GM23338 (cell line): ENCODE measurements at regions not wholly inside any gene's neighbourhood (a gene's known extent, or its start where the extent isn't known, plus 50 kb on each side); places are given as distances from the start of the nearest gene placed in this dataset.

ENCODE experiments used
- ATAC-seq: fragments of 200-7000 bp; cut with Tn5 transposase; 3 replicates; pipeline ENCODE4 v1.9.1; 2020
- DNase-seq: peaks from one replicate; pipeline ENCODE4 v3.0.0-alpha.2; 2015; ENCODE audit warnings: low spot score
- H2AFZ ChIP-seq: fragments of 200-600 bp; sonication (generic); 2 replicates; pipeline ENCODE4 v1.8.0; 2016; ENCODE audit warnings: antibody characterized with exemption, mild to moderate bottlenecking, moderate library complexity
- H3F3A ChIP-seq: fragments of 200-600 bp; sonication (generic); replicated peaks from 2 replicates; pipeline ENCODE4 v1.8.0; 2017; ENCODE audit warnings: antibody characterized with exemption, mixed run types, low read depth
- H3K27ac ChIP-seq: fragments of 200-600 bp; sonication (generic); 2 replicates; pipeline ENCODE4 v1.6.1; 2016; ENCODE audit warnings: low read depth
- H3K27me3 ChIP-seq: fragments of 200-600 bp; sonication (generic); 2 replicates; pipeline ENCODE4 v1.8.0; 2016; ENCODE audit warnings: mild to moderate bottlenecking, mixed run types, moderate library complexity; ENCODE audit not compliant: insufficient read depth
- H3K36me3 ChIP-seq: fragments of 200-600 bp; sonication (generic); 2 replicates; pipeline ENCODE4 v1.8.0; 2016; ENCODE audit warnings: mild to moderate bottlenecking; ENCODE audit not compliant: insufficient read depth
- H3K4me1 ChIP-seq: fragments of 200-600 bp; sonication (generic); 2 replicates; pipeline ENCODE4 v1.8.0; 2016; ENCODE audit warnings: mild to moderate bottlenecking, moderate library complexity; ENCODE audit not compliant: insufficient read depth
- H3K4me2 ChIP-seq: fragments of 200-600 bp; sonication (generic); 2 replicates; pipeline ENCODE4 v1.7.1; 2017; ENCODE audit warnings: mixed run types
- H3K4me3 ChIP-seq: fragments of 200-600 bp; sonication (generic); 2 replicates; pipeline ENCODE4 v1.6.1; 2016; ENCODE audit warnings: mixed run types
- H3K79me2 ChIP-seq: fragments of 200-600 bp; sonication (generic); replicated peaks from 2 replicates; pipeline ENCODE4 v1.8.0; 2017; ENCODE audit warnings: mild to moderate bottlenecking; ENCODE audit not compliant: insufficient read depth
- H3K9me2 ChIP-seq: fragments of 200-600 bp; sonication (generic); 2 replicates; pipeline ENCODE4 v1.8.0; 2017; ENCODE audit not compliant: insufficient read depth
- H4K20me1 ChIP-seq: fragments of 200-600 bp; sonication (generic); replicated peaks from 2 replicates; pipeline ENCODE4 v1.8.0; 2017; ENCODE audit warnings: mild to moderate bottlenecking; ENCODE audit not compliant: insufficient read depth
- H3K27ac Mint-ChIP-seq: 2 replicates; pipeline ENCODE4 v1.8.0; 2020; ENCODE audit warnings: inconsistent platforms, mild to moderate bottlenecking, moderate library complexity, mixed read lengths
- H3K27me3 Mint-ChIP-seq: 3 replicates; pipeline ENCODE4 v1.8.0; 2022; ENCODE audit warnings: low read depth, mild to moderate bottlenecking, moderate library complexity, mixed read lengths, inconsistent platforms; ENCODE audit not compliant: insufficient read depth, poor library complexity
- H3K36me3 Mint-ChIP-seq: 3 replicates; pipeline ENCODE4 v1.8.0; 2021; ENCODE audit warnings: low read depth, mild to moderate bottlenecking, inconsistent platforms, moderate library complexity, mixed read lengths
- H3K4me1 Mint-ChIP-seq: 3 replicates; pipeline ENCODE4 v1.8.0; 2020; ENCODE audit warnings: mild to moderate bottlenecking, inconsistent platforms, mixed read lengths
- H3K4me3 Mint-ChIP-seq: 3 replicates; pipeline ENCODE4 v1.8.0; 2021; ENCODE audit warnings: moderate library complexity, mild to moderate bottlenecking, inconsistent platforms, mixed read lengths
- H3K9me3 Mint-ChIP-seq: 3 replicates; pipeline ENCODE4 v1.8.0; 2020; ENCODE audit warnings: moderate library complexity, mild to moderate bottlenecking, inconsistent platforms, mixed read lengths
- EZH2 ChIP-seq: fragments of 200-600 bp; sonication (generic); IDR thresholded peaks from one replicate; pipeline ENCODE4 v1.8.0; 2017; ENCODE audit warnings: antibody characterized with exemption, mild to moderate bottlenecking, low read depth; ENCODE audit not compliant: unreplicated experiment
- EZH2phosphoT487 ChIP-seq: fragments of 200-600 bp; sonication (generic); IDR thresholded peaks from one replicate; pipeline ENCODE4 v1.8.1; 2018; ENCODE audit warnings: antibody characterized with exemption; ENCODE audit not compliant: unreplicated experiment
- JUNB ChIP-seq: IDR thresholded peaks from one replicate; pipeline ENCODE4 v1.6.1; 2016; ENCODE audit warnings: antibody characterized with exemption; ENCODE audit not compliant: unreplicated experiment
- NANOG ChIP-seq: IDR thresholded peaks from 2 replicates; pipeline ENCODE4 v1.6.1; 2016; ENCODE audit warnings: antibody characterized with exemption, borderline replicate concordance
- POLR2AphosphoS5 ChIP-seq: IDR thresholded peaks from 2 replicates; pipeline ENCODE4 v1.6.1; 2016; ENCODE audit warnings: antibody characterized with exemption, low read depth
- STAT1 ChIP-seq: IDR thresholded peaks from one replicate; pipeline ENCODE4 v1.6.1; 2016; ENCODE audit warnings: antibody characterized with exemption; ENCODE audit not compliant: unreplicated experiment
- ZNF114 ChIP-seq: fragments of 250-450 bp; sonication (Bioruptor Pico); IDR thresholded peaks from 2 replicates; pipeline ENCODE4 v1.5.0; 2020; ENCODE audit warnings: mild to moderate bottlenecking, moderate library complexity
- ZNF331 ChIP-seq: fragments of 250-450 bp; sonication (Bioruptor Pico); IDR thresholded peaks from 2 replicates; pipeline ENCODE4 v1.5.0; 2020; ENCODE audit warnings: low read depth, mild to moderate bottlenecking, moderate library complexity
- TF ChIP-seq, protein P1 (sequence below), 2 experiments: fragments of 200-600 bp in 1 of 2; sonication (generic) in 1 of 2; conservative IDR thresholded peaks; 2 replicates each; pipeline versions ENCODE4 v1.5.1 to v1.6.1; 2016 to 2017; ENCODE audit warnings: antibody characterized with exemption in 2 of 2, low read depth in 2 of 2, mild to moderate bottlenecking in 2 of 2, moderate library complexity in 1 of 2
- TF ChIP-seq, protein P2 (sequence below): IDR thresholded peaks from 2 replicates; pipeline ENCODE4 v1.6.1; 2016; ENCODE audit warnings: antibody characterized with exemption

DNA sequence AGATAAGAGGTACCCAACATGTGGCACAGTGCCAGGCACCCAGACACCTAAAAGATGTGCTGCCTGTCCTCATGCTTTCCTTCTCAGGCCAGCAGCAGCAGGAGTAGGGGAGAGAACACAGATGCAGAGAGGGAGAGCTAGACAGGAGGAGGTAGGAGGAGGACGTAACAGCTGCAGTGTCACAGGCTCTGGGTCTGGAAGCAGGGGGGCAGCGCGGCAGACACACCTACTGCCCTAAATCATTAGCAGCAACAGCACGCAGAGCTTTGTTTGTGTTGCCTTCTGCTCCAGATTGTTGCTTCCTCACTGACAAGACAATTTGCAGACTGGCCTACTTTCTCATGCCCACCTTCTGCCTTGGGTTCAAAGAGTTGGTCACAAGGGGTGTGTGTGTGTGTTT, 196.7 kb upstream of the DAB1 start (continued):
- TF ChIP-seq EZH2phosphoT487, result no peak
- no peak for TF ChIP-seq POLR2AphosphoS5
- TF ChIP-seq, protein P1, sequence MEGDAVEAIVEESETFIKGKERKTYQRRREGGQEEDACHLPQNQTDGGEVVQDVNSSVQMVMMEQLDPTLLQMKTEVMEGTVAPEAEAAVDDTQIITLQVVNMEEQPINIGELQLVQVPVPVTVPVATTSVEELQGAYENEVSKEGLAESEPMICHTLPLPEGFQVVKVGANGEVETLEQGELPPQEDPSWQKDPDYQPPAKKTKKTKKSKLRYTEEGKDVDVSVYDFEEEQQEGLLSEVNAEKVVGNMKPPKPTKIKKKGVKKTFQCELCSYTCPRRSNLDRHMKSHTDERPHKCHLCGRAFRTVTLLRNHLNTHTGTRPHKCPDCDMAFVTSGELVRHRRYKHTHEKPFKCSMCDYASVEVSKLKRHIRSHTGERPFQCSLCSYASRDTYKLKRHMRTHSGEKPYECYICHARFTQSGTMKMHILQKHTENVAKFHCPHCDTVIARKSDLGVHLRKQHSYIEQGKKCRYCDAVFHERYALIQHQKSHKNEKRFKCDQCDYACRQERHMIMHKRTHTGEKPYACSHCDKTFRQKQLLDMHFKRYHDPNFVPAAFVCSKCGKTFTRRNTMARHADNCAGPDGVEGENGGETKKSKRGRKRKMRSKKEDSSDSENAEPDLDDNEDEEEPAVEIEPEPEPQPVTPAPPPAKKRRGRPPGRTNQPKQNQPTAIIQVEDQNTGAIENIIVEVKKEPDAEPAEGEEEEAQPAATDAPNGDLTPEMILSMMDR (conservative IDR thresholded peaks at IDR 0.05; ENCODE audit: low read depth in 2 of 2), result no peak
- no peak for TF ChIP-seq JUNB
- no peak for TF ChIP-seq ZNF331
- no peak for TF ChIP-seq STAT1
- TF ChIP-seq, protein P2, sequence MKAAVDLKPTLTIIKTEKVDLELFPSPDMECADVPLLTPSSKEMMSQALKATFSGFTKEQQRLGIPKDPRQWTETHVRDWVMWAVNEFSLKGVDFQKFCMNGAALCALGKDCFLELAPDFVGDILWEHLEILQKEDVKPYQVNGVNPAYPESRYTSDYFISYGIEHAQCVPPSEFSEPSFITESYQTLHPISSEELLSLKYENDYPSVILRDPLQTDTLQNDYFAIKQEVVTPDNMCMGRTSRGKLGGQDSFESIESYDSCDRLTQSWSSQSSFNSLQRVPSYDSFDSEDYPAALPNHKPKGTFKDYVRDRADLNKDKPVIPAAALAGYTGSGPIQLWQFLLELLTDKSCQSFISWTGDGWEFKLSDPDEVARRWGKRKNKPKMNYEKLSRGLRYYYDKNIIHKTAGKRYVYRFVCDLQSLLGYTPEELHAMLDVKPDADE, result no peak

DNA sequence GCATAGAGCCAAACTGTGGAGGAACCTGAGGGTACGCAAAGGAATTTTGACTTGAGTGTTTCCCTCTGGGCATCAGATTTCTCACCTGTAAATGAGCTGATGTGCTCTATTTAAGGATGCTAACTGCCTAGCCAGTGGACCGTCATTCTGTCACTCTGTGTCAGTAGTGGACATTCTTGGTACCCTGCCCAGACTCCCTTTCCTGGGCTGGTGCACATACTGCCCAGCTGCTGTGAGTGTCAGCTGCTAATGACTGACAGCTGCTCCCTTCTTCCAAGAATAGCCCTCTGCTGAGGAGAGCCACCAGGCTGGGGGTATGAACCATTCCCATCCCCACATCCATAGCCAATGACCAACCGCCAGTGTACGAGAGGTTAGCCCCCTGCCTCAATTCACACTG, 193.1 kb upstream of the DAB1 start:
- H2AFZ ChIP-seq, result no peak overlapping the region

DNA sequence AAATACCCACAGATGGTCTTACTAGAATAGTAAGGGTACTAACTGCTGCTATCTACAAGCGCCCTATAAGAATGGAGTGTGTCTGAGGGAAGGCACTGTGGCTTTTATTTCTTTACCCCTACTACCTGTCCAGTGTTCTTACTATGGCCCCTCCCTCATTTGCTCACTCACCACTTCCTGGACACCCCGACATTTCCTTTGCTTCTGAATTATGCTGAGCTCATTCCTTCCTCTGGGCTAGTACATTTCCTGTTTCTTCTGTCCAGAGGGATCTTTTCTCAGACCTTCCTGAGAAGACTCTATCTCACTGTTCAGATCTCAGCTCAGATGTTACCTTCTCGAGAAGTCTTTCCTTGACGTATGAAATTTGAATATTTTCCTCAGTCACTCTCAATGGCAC, 192.1 kb upstream of the DAB1 start:
- H3K79me2 ChIP-seq, result no peaks in the 10 kb centered on the region
- no peak overlapping the region for H3K4me2 ChIP-seq
- H4K20me1 ChIP-seq, result no peaks in the 10 kb centered on the region
- no peaks in the 10 kb centered on the region for H3K36me3 ChIP-seq
- H3K9me2 ChIP-seq, result no peaks in the 10 kb centered on the region; the same call in none of the 2 replicates
- H2AFZ ChIP-seq, result no peak overlapping the region
- ATAC-seq, result no peak
- Mint-ChIP-seq H3K4me1 (no peaks in the 10 kb centered on the region), H3K27me3 (no peaks in the 10 kb centered on the region), H3K36me3 (no peaks in the 10 kb centered on the region), H3K4me3 (no peak overlapping the region), H3K27ac (no peak overlapping the region), H3K9me3 (no peaks in the 10 kb centered on the region)
- no peaks in the 10 kb centered on the region for H3F3A ChIP-seq
- no peaks in the 10 kb centered on the region for H3K4me1 ChIP-seq
- H3K4me3 ChIP-seq, result no peak overlapping the region
- H3K27me3 ChIP-seq, result no peaks in the 10 kb centered on the region
- no peak overlapping the region for H3K27ac ChIP-seq
- no peak for DNase-seq
- no peak for TF ChIP-seq JUNB
- no peak for TF ChIP-seq ZNF114 (CRISPR knock-in tag)
- TF ChIP-seq, protein P1 (conservative IDR thresholded peaks at IDR 0.05; ENCODE audit: low read depth in 2 of 2), result no peak
- no peak for TF ChIP-seq STAT1
- no peak for TF ChIP-seq EZH2
- TF ChIP-seq, protein P2, result no peak
- TF ChIP-seq NANOG, result no peak
- TF ChIP-seq POLR2AphosphoS5, result no peak
- no peak for TF ChIP-seq EZH2phosphoT487

More for the DNA sequence above, 193.1 kb upstream of the DAB1 start:
- no peaks in the 10 kb centered on the region for H3K27me3 ChIP-seq
- Mint-ChIP-seq H3K4me3 (no peak overlapping the region), H3K27me3 (no peaks in the 10 kb centered on the region), H3K27ac (no peak overlapping the region), H3K4me1 (no peaks in the 10 kb centered on the region), H3K36me3 (no peaks in the 10 kb centered on the region), H3K9me3 (no peaks in the 10 kb centered on the region)
- no peaks in the 10 kb centered on the region; the same call in none of the 2 replicates for H3K9me2 ChIP-seq
- no peak for ATAC-seq
- no peak for TF ChIP-seq ZNF331
- no peak for TF ChIP-seq NANOG
- H3K4me3 ChIP-seq, result no peak overlapping the region
- no peak for DNase-seq
- H3K79me2 ChIP-seq, result no peaks in the 10 kb centered on the region
- H3K27ac ChIP-seq, result no peak overlapping the region
- no peaks in the 10 kb centered on the region for H3K36me3 ChIP-seq
- no peaks in the 10 kb centered on the region for H3F3A ChIP-seq
- no peaks in the 10 kb centered on the region for H3K4me1 ChIP-seq
- H4K20me1 ChIP-seq, result no peaks in the 10 kb centered on the region
- no peak overlapping the region for H3K4me2 ChIP-seq
